Upper lobe of right lung (tissue), 1 donor: ENCODE measurements at regions not wholly inside any gene's neighbourhood (a gene's known extent, or its start where the extent isn't known, plus 50 kb on each side); places are given as distances from the start of the nearest gene placed in this dataset.

Experiments used
- ATAC-seq: fragments of 200-7000 bp; cut with Tn5 transposase; one replicate; pipeline ENCODE4 v1.9.1; 2020; ENCODE audit warnings: mild to moderate bottlenecking, moderate library complexity
- DNase-seq: peaks from one replicate; pipeline ENCODE4 v3.0.0-alpha.2; 2020
- H3K27ac ChIP-seq: fragments of 200-600 bp; one replicate; pipeline ENCODE4 v1.8.0; 2022
- H3K27me3 ChIP-seq: fragments of 200-600 bp; one replicate; pipeline ENCODE4 v1.8.0; 2022; ENCODE audit warnings: mild to moderate bottlenecking
- H3K36me3 ChIP-seq: fragments of 200-600 bp; one replicate; pipeline ENCODE4 v1.8.0; 2022
- H3K4me1 ChIP-seq: fragments of 200-600 bp; one replicate; pipeline ENCODE4 v1.8.0; 2022
- H3K4me3 ChIP-seq: fragments of 200-600 bp; one replicate; pipeline ENCODE4 v1.8.0; 2022; ENCODE audit warnings: mild to moderate bottlenecking
- H3K9me3 ChIP-seq: fragments of 200-600 bp; one replicate; pipeline ENCODE4 v1.8.0; 2022
- CTCF ChIP-seq: fragments of 200-600 bp; IDR thresholded peaks from one replicate; pipeline ENCODE4 v1.8.0; 2022; ENCODE audit warnings: antibody characterized with exemption
- intact Hi-C: fragments of 100-400 bp; cut with DNase I; formaldehyde crosslinking; loops from one replicate; pipeline ENCODE4 v1.11.0; 2022
- donor health status: DM: no; HTN: yes; CAD: no; lungs with severe emphysema.

- Histone ChIP-seq H3K4me3 (no peak overlapping the region), H3K9me3 (no peaks in the 10 kb centered on the region), H3K27me3 (no peaks in the 10 kb centered on the region), H3K4me1 (no peaks in the 10 kb centered on the region), H3K36me3 (no peaks in the 10 kb centered on the region), H3K27ac (no peak overlapping the region)
- ATAC-seq (no peak), DNase-seq (no peak)
- intact Hi-C loops: no loop called here
- no peak for TF ChIP-seq CTCF
These were observed 650.4 kb downstream of the RFPL4B start for GRCh38 chr6:112997421-112998085.

- H3K4me1 ChIP-seq: no peaks in the 10 kb centered on the region
- no peaks in the 10 kb centered on the region for H3K36me3 ChIP-seq
- ATAC-seq (no peak), DNase-seq (no peak)
- H3K4me3 ChIP-seq: no peak overlapping the region
- TF ChIP-seq CTCF: no peak
- no peak overlapping the region for H3K27ac ChIP-seq
- H3K9me3 ChIP-seq: no peaks in the 10 kb centered on the region
- no peaks in the 10 kb centered on the region for H3K27me3 ChIP-seq
- intact Hi-C loops: no loop called here
These were observed 656.9 kb downstream of the RFPL4B start for GRCh38 chr6:113004054-113004453.

DNA sequence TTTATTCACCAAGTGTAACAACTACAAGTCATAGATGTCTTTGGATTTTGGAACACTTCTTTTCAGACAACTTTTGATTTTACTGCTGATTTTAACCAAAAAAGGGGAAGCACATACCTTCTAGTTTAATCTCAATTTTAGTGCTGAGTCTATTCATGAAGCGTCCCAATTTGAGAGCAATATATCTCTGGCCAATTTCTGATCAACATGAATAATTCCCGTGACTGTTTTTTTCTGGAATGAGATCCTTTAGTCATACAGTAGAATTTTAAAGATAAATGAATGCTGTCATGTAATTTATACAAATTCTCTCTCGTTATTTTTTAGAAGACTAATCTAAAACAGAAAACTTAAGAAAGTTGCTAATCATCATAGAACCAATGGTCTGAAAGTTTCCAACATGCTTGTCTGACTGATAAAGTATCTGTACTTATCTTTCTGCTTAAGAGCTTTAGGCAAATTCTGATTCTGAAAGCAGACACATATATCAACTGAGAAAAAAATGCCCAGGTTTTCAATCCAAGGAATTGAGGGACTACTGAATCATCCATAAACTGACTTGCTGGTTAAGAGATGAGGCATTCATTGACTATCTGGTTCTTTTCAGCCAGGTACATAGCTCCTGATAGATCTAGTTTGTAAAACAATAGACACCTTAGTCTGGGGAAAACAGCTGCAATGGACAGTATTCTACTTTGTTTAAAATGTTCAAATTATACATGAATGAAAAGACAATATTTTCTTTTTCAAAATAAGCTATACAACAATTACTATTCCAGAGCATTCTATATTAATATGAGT lies 657.5 kb downstream of the RFPL4B start:
- Histone ChIP-seq H3K4me3 (no peak overlapping the region), H3K27me3 (no peaks in the 10 kb centered on the region), H3K4me1 (no peaks in the 10 kb centered on the region), H3K27ac (no peak overlapping the region), H3K9me3 (no peaks in the 10 kb centered on the region), H3K36me3 (no peaks in the 10 kb centered on the region)
- ATAC-seq (no peak), DNase-seq (no peak)
- TF ChIP-seq CTCF: no peak
- intact Hi-C loops: no loop called here

DNA sequence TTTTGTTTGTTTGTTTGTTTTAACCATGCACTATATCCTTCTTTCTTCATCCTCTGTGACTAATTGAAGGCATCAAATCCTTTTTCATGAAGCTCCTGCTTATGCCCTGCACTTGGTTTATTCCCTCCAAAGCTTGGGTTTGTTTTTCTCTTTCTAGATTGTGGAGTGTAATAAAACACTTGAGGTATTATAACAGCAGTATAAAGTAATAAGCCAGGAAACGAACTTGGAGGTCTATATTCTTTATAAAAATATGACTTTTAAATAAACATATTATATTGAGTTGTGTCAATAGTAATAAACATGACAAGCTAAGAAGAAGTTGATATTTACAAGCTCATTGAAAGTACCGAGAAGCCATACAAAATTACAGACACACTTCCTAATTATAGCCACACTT lies 659.4 kb downstream of the RFPL4B start:
- intact Hi-C loops: no loop called here
- Histone ChIP-seq H3K36me3 (no peaks in the 10 kb centered on the region), H3K27me3 (no peaks in the 10 kb centered on the region), H3K27ac (no peak overlapping the region), H3K4me3 (no peak overlapping the region), H3K9me3 (no peaks in the 10 kb centered on the region), H3K4me1 (no peaks in the 10 kb centered on the region)
- no peak for DNase-seq
- no peak for ATAC-seq
- TF ChIP-seq CTCF: no peak

- intact Hi-C loops: no loop called here
- no peaks in the 10 kb centered on the region for H3K36me3 ChIP-seq
- H3K4me3 ChIP-seq: no peak overlapping the region
- no peak for ATAC-seq
- no peaks in the 10 kb centered on the region for H3K9me3 ChIP-seq
- peaks cover 4% of the 10 kb centered on the region for H3K4me1 ChIP-seq
- H3K27ac ChIP-seq: no peak overlapping the region
- no peaks in the 10 kb centered on the region for H3K27me3 ChIP-seq
- no peak for DNase-seq
- no peak for TF ChIP-seq CTCF
These were observed 662.6 kb downstream of the RFPL4B start for GRCh38 chr6:113009682-113010081.
